ENCODE measurements at regions not wholly inside any gene's neighbourhood (a gene's known extent, or its start where the extent isn't known, plus 50 kb on each side); places are given as distances from the start of the nearest gene placed in this dataset.

GRCh38 chr13:55298201-55298600 lies 1842.5 kb upstream of the PRR20A start:
- DNase-seq = no peak

GRCh38 chr13:55302568-55302967 lies 1838.2 kb upstream of the PRR20A start:
- no peak for DNase-seq

- no peak for DNase-seq
These were observed 1832.8 kb upstream of the PRR20A start for GRCh38 chr13:55307909-55308308.

- no peak for DNase-seq
These were observed 1798.8 kb upstream of the PRR20A start for GRCh38 chr13:55341891-55342290.

GRCh38 chr13:55345224-55345623 lies 1795.5 kb upstream of the PRR20A start:
- DNase-seq = no peak

- no peak for DNase-seq
These were observed 1793.2 kb upstream of the PRR20A start for GRCh38 chr13:55347528-55347927.

GRCh38 chr13:55359067-55359466 lies 1781.7 kb upstream of the PRR20A start:
- DNase-seq = no peak

GRCh38 chr13:55361141-55361540 lies 1779.6 kb upstream of the PRR20A start:
- DNase-seq = no peak

- no peak for DNase-seq
These were observed 1774.0 kb upstream of the PRR20A start for GRCh38 chr13:55366676-55367075.

GRCh38 chr13:55394470-55394869 lies 1746.2 kb upstream of the PRR20A start:
- no peak for DNase-seq

GRCh38 chr13:55402870-55403269 lies 1737.8 kb upstream of the PRR20A start:
- no peak for DNase-seq

- no peak for DNase-seq
These were observed 1736.7 kb upstream of the PRR20A start for GRCh38 chr13:55403887-55404487.

GRCh38 chr13:55410398-55411330 lies 1730.1 kb upstream of the PRR20A start:
- DNase-seq = no peak

- no peak for DNase-seq
These were observed 1722.6 kb upstream of the PRR20A start for GRCh38 chr13:55418095-55418494.

GRCh38 chr13:55432814-55433213 lies 1707.9 kb upstream of the PRR20A start:
- DNase-seq = no peak

- DNase-seq = no peak
These were observed 1703.6 kb upstream of the PRR20A start for GRCh38 chr13:55437162-55437561.

- no peak for DNase-seq
These were observed 1701.3 kb upstream of the PRR20A start for GRCh38 chr13:55439450-55439849.

GRCh38 chr13:55440465-55441085 lies 1700.1 kb upstream of the PRR20A start:
- DNase-seq = no peak

GRCh38 chr13:55464222-55464621 lies 1676.5 kb upstream of the PRR20A start:
- no peak for DNase-seq

- DNase-seq = no peak
These were observed 1673.2 kb upstream of the PRR20A start for GRCh38 chr13:55467476-55467875.

GRCh38 chr13:55483626-55484158 lies 1657.0 kb upstream of the PRR20A start:
- DNase-seq = no peak

- DNase-seq = no peak
These were observed 1647.4 kb upstream of the PRR20A start for GRCh38 chr13:55493297-55493696.

- DNase-seq = no peak
These were observed 1643.2 kb upstream of the PRR20A start for GRCh38 chr13:55497486-55497885.

All from inflammatory macrophage (primary cell).